ENCODE measurements at regions not wholly inside any gene's neighbourhood (a gene's known extent, or its start where the extent isn't known, plus 50 kb on each side); places are given as distances from the start of the nearest gene placed in this dataset.
"Not testable (repeated sequence)": the region's sequence is repeated elsewhere in the genome, so short reads cannot be mapped to it uniquely, and the experiment has no call there.

GRCh38 chr10:28354511-28354910, 51.6 kb upstream of the MPP7 start:
- Mint-ChIP-seq H3K4me3 (no peak overlapping the region), H3K27ac (no peak overlapping the region), H3K36me3 (ENCODE audit: low read depth) (no peaks in the 10 kb centered on the region), H3K4me1 (ENCODE audit: low read depth) (no peaks in the 10 kb centered on the region), H3K9me3 (no peaks in the 10 kb centered on the region), H3K27me3 (ENCODE audit: low read depth) (peaks cover 4% of the 10 kb centered on the region)
- no peak for DNase-seq (ENCODE audit: low spot score)

GRCh38 chr10:28355376-28355775, 52.5 kb upstream of the MPP7 start:
- no peaks in the 10 kb centered on the region for H3K36me3 Mint-ChIP-seq (ENCODE audit: low read depth)
- no peak overlapping the region for H3K27ac Mint-ChIP-seq
- no peaks in the 10 kb centered on the region for H3K4me1 Mint-ChIP-seq (ENCODE audit: low read depth)
- no peaks in the 10 kb centered on the region for H3K9me3 Mint-ChIP-seq
- H3K27me3 Mint-ChIP-seq (ENCODE audit: low read depth) = peaks cover 4% of the 10 kb centered on the region
- DNase-seq (ENCODE audit: low spot score) = no peak
- H3K4me3 Mint-ChIP-seq = no peak overlapping the region

- Mint-ChIP-seq H3K27me3 (ENCODE audit: low read depth) (no peaks in the 10 kb centered on the region), H3K9me3 (no peaks in the 10 kb centered on the region), H3K4me3 (no peak overlapping the region), H3K36me3 (ENCODE audit: low read depth) (no peaks in the 10 kb centered on the region), H3K27ac (no peak overlapping the region), H3K4me1 (ENCODE audit: low read depth) (peaks cover 4% of the 10 kb centered on the region)
- DNase-seq (ENCODE audit: low spot score) = no peak
Observed at GRCh38 chr10:28359334-28359733, 56.5 kb upstream of the MPP7 start.

- Mint-ChIP-seq H3K27ac (no peak overlapping the region), H3K9me3 (no peaks in the 10 kb centered on the region), H3K36me3 (ENCODE audit: low read depth) (no peaks in the 10 kb centered on the region), H3K4me1 (ENCODE audit: low read depth) (peaks cover 4% of the 10 kb centered on the region), H3K4me3 (no peak overlapping the region), H3K27me3 (ENCODE audit: low read depth) (no peaks in the 10 kb centered on the region)
- DNase-seq (ENCODE audit: low spot score) = no peak
Observed at GRCh38 chr10:28360175-28360574, 57.3 kb upstream of the MPP7 start.

GRCh38 chr10:28363376-28363775, 60.5 kb upstream of the MPP7 start:
- no peak for DNase-seq (ENCODE audit: low spot score)
- Mint-ChIP-seq H3K4me3 (no peak overlapping the region), H3K4me1 (ENCODE audit: low read depth) (peaks cover 22% of the 10 kb centered on the region), H3K9me3 (no peaks in the 10 kb centered on the region), H3K27ac (no peak overlapping the region), H3K36me3 (ENCODE audit: low read depth) (peaks cover 3% of the 10 kb centered on the region), H3K27me3 (ENCODE audit: low read depth) (no peaks in the 10 kb centered on the region)

GRCh38 chr10:28365840-28366239, 63.0 kb upstream of the MPP7 start:
- DNase-seq (ENCODE audit: low spot score) = no peak
- Mint-ChIP-seq H3K27me3 (ENCODE audit: low read depth) (no peaks in the 10 kb centered on the region), H3K4me1 (ENCODE audit: low read depth) (peaks cover 33% of the 10 kb centered on the region), H3K9me3 (peaks cover 6% of the 10 kb centered on the region), H3K4me3 (peak overlapping the region; percentile 35), H3K36me3 (ENCODE audit: low read depth) (peaks cover 4% of the 10 kb centered on the region), H3K27ac (peak overlapping the region; percentile 83)

- peaks cover 4% of the 10 kb centered on the region for H3K36me3 Mint-ChIP-seq (ENCODE audit: low read depth)
- no peaks in the 10 kb centered on the region for H3K27me3 Mint-ChIP-seq (ENCODE audit: low read depth)
- DNase-seq (ENCODE audit: low spot score) = no peak
- peak overlapping the region; percentile 95 for H3K27ac Mint-ChIP-seq
- H3K4me1 Mint-ChIP-seq (ENCODE audit: low read depth) = peaks cover 34% of the 10 kb centered on the region
- H3K9me3 Mint-ChIP-seq = peaks cover 14% of the 10 kb centered on the region
- no peak overlapping the region for H3K4me3 Mint-ChIP-seq
Observed at GRCh38 chr10:28366994-28367393, 64.1 kb upstream of the MPP7 start.

- DNase-seq (ENCODE audit: low spot score) = no peak
- peaks cover 4% of the 10 kb centered on the region for H3K36me3 Mint-ChIP-seq (ENCODE audit: low read depth)
- peaks cover 14% of the 10 kb centered on the region for H3K9me3 Mint-ChIP-seq
- H3K27me3 Mint-ChIP-seq (ENCODE audit: low read depth) = no peaks in the 10 kb centered on the region
- H3K4me1 Mint-ChIP-seq (ENCODE audit: low read depth) = peaks cover 34% of the 10 kb centered on the region
- H3K27ac Mint-ChIP-seq = peak overlapping the region; percentile 95
- peak overlapping the region; percentile 76 for H3K4me3 Mint-ChIP-seq
Observed at GRCh38 chr10:28367413-28367812, 64.5 kb upstream of the MPP7 start.

GRCh38 chr10:28367929-28368484, 65.1 kb upstream of the MPP7 start:
- Mint-ChIP-seq H3K36me3 (ENCODE audit: low read depth) (peaks cover 4% of the 10 kb centered on the region), H3K4me3 (peak overlapping the region; percentile 76), H3K27ac (peak overlapping the region; percentile 95), H3K27me3 (ENCODE audit: low read depth) (no peaks in the 10 kb centered on the region), H3K4me1 (ENCODE audit: low read depth) (peaks cover 34% of the 10 kb centered on the region), H3K9me3 (peaks cover 14% of the 10 kb centered on the region)
- peak; percentile 53 for DNase-seq (ENCODE audit: low spot score)

GRCh38 chr10:28370107-28370835, 67.4 kb upstream of the MPP7 start:
- Mint-ChIP-seq H3K36me3 (ENCODE audit: low read depth) (peaks cover 4% of the 10 kb centered on the region), H3K27ac (peak overlapping the region; percentile 46), H3K4me1 (ENCODE audit: low read depth) (peaks cover 29% of the 10 kb centered on the region), H3K9me3 (peaks cover 14% of the 10 kb centered on the region), H3K27me3 (ENCODE audit: low read depth) (no peaks in the 10 kb centered on the region), H3K4me3 (no peak overlapping the region)
- DNase-seq (ENCODE audit: low spot score) = no peak

GRCh38 chr10:28371638-28372037, 68.8 kb upstream of the MPP7 start:
- H3K36me3 Mint-ChIP-seq (ENCODE audit: low read depth); H3K27me3 Mint-ChIP-seq (ENCODE audit: low read depth); H3K4me3 Mint-ChIP-seq; DNase-seq (ENCODE audit: low spot score); H3K27ac Mint-ChIP-seq: not testable (repeated sequence)
- peaks cover 14% of the 10 kb centered on the region for H3K9me3 Mint-ChIP-seq
- peaks cover 20% of the 10 kb centered on the region for H3K4me1 Mint-ChIP-seq (ENCODE audit: low read depth)

GRCh38 chr10:28374036-28374435, 71.2 kb upstream of the MPP7 start:
- Mint-ChIP-seq H3K4me1 (ENCODE audit: low read depth) (peaks cover 13% of the 10 kb centered on the region), H3K4me3 (no peak overlapping the region), H3K36me3 (ENCODE audit: low read depth) (no peaks in the 10 kb centered on the region), H3K27me3 (ENCODE audit: low read depth) (peaks cover 4% of the 10 kb centered on the region), H3K9me3 (peaks cover 14% of the 10 kb centered on the region), H3K27ac (no peak overlapping the region)
- DNase-seq (ENCODE audit: low spot score) = no peak

- H3K27ac Mint-ChIP-seq = no peak overlapping the region
- peaks cover 13% of the 10 kb centered on the region for H3K4me1 Mint-ChIP-seq (ENCODE audit: low read depth)
- peaks cover 10% of the 10 kb centered on the region for H3K9me3 Mint-ChIP-seq
- H3K4me3 Mint-ChIP-seq = no peak overlapping the region
- no peaks in the 10 kb centered on the region for H3K36me3 Mint-ChIP-seq (ENCODE audit: low read depth)
- DNase-seq (ENCODE audit: low spot score) = no peak
- H3K27me3 Mint-ChIP-seq (ENCODE audit: low read depth) = peaks cover 4% of the 10 kb centered on the region
Observed at GRCh38 chr10:28375399-28376354, 72.8 kb upstream of the MPP7 start.

- H3K9me3 Mint-ChIP-seq = no peaks in the 10 kb centered on the region
- H3K27ac Mint-ChIP-seq = no peak overlapping the region
- peaks cover 18% of the 10 kb centered on the region for H3K4me1 Mint-ChIP-seq (ENCODE audit: low read depth)
- H3K27me3 Mint-ChIP-seq (ENCODE audit: low read depth) = peaks cover 7% of the 10 kb centered on the region
- no peak overlapping the region for H3K4me3 Mint-ChIP-seq
- no peak for DNase-seq (ENCODE audit: low spot score)
- no peaks in the 10 kb centered on the region for H3K36me3 Mint-ChIP-seq (ENCODE audit: low read depth)
Observed at GRCh38 chr10:28378986-28379585, 76.2 kb upstream of the MPP7 start.
